Prostate gland (tissue), 2 donors: ENCODE measurements at regions not wholly inside any gene's neighbourhood (a gene's known extent, or its start where the extent isn't known, plus 50 kb on each side); places are given as distances from the start of the nearest gene placed in this dataset.

Source experiments
- CTCF ChIP-seq, 4 experiments: fragments of 200-600 bp in 2 of 4; fragments of 450-650 bp in 2 of 4; sonication (generic) in 2 of 4; IDR thresholded peaks; 1 replicate in 3 of 4; 2 replicates in 1 of 4; pipeline ENCODE4 v1.5.1; 2016 to 2019; ENCODE audit warnings: antibody characterized with exemption in 4 of 4, mild to moderate bottlenecking in 2 of 4, moderate library complexity in 2 of 4
- POLR2A ChIP-seq: fragments of 450-650 bp; IDR thresholded peaks from one replicate; pipeline ENCODE4 v1.6.1; 2016; ENCODE audit warnings: antibody characterized with exemption, mild to moderate bottlenecking
- POLR2AphosphoS5 ChIP-seq: sonication (generic); formaldehyde crosslinking; IDR thresholded peaks from one replicate; pipeline ENCODE4 v1.6.1; 2017; ENCODE audit warnings: antibody characterized with exemption

DNA sequence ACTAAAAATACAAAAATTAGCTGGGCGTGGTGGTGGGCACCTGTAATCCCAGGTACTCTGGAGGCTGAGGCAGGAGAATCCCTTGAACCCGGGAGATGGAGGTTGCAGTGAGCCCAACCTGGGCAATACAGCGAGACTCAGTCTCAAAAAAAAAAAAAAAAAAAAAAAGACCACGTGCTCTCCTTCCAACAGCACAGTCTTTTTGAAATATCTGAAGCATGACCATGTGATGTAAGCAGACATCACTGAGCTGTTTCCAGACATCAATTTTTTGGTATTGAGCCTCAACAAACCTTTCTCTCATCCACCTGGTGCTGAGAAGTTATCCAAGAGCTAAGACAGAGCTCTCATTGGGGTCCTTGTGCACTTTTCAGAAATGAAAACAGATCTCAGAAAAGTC lies 249.2 kb downstream of the FOXA2 start:
- TF ChIP-seq CTCF (IDR thresholded peaks at IDR 0.05) (no peak), POLR2AphosphoS5 (no peak), POLR2A (no peak)
